Transverse colon (tissue), 4 donors: ENCODE measurements at regions not wholly inside any gene's neighbourhood (a gene's known extent, or its start where the extent isn't known, plus 50 kb on each side); places are given as distances from the start of the nearest gene placed in this dataset.

ENCODE experiments used
- EP300 ChIP-seq: sonication (generic); formaldehyde crosslinking; IDR thresholded peaks from one replicate; pipeline ENCODE4 v1.6.1; 2017; ENCODE audit warnings: antibody characterized with exemption, low read depth
- POLR2A ChIP-seq: fragments of 450-650 bp; IDR thresholded peaks from one replicate; pipeline ENCODE4 v1.6.1; 2016; ENCODE audit warnings: antibody characterized with exemption, mild to moderate bottlenecking, moderate library complexity
- POLR2AphosphoS5 ChIP-seq, 3 donors: sonication (generic); formaldehyde crosslinking; IDR thresholded peaks; one replicate each; pipeline ENCODE4 v1.6.1; 2016; ENCODE audit warnings: antibody characterized with exemption in 3 of 3
- TF ChIP-seq, protein P1 (sequence below), 5 experiments: fragments of 200-600 bp in 3 of 5; fragments of 450-650 bp in 2 of 5; sonication (generic) in 3 of 5; IDR thresholded peaks; 1 replicate in 2 of 5; 2 replicates in 3 of 5; pipeline ENCODE4 v1.5.1; 2016 to 2017; ENCODE audit warnings: antibody characterized with exemption in 5 of 5, inconsistent platforms in 3 of 5, mild to moderate bottlenecking in 2 of 5, moderate library complexity in 1 of 5

DNA sequence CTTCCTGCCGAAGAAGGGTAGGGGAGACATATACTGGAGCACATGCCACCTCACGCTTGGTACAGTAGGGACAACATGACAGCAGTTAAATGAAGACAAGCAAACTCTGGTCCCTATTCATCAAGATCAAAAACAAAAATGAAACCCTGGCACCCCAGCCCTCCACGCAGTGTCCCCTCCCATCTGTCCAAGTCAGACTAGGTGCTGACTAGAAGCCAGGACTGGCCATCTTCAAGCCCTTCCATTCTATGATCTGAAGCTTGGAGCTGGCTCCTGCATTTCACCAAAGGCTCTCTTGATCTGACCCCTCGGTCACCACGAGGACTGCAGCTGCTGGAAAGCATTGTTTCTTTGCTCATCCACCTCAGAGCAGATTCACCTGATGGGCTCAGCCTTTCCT, 158.9 kb upstream of the GGTLC1 start:
- TF ChIP-seq, protein P1, sequence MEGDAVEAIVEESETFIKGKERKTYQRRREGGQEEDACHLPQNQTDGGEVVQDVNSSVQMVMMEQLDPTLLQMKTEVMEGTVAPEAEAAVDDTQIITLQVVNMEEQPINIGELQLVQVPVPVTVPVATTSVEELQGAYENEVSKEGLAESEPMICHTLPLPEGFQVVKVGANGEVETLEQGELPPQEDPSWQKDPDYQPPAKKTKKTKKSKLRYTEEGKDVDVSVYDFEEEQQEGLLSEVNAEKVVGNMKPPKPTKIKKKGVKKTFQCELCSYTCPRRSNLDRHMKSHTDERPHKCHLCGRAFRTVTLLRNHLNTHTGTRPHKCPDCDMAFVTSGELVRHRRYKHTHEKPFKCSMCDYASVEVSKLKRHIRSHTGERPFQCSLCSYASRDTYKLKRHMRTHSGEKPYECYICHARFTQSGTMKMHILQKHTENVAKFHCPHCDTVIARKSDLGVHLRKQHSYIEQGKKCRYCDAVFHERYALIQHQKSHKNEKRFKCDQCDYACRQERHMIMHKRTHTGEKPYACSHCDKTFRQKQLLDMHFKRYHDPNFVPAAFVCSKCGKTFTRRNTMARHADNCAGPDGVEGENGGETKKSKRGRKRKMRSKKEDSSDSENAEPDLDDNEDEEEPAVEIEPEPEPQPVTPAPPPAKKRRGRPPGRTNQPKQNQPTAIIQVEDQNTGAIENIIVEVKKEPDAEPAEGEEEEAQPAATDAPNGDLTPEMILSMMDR (IDR thresholded peaks at IDR 0.05), result no peak
- TF ChIP-seq POLR2A (no peak), EP300 (no peak), POLR2AphosphoS5 (IDR thresholded peaks at IDR 0.05) (no peak)
